ENCODE measurements at regions not wholly inside any gene's neighbourhood (a gene's known extent, or its start where the extent isn't known, plus 50 kb on each side); places are given as distances from the start of the nearest gene placed in this dataset.

DNA sequence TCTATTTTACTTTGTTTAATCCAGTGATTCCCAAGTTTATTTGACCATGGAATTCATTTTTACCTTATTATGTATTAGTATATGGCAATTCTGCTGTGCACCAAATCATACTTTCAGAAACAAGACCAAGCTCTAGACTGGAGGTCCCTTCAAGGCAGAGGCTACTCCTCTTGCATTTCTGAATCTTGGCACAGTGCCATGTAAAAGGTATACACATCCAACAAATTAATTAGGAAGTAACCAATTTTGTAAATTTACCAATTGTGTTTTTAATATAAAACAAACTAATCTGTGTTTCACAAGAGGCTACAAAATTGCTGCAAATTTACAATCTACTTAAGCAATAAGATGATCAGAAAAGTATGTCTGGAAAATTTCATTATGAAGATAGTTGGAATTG, 712.2 kb upstream of the HS3ST1 start:
- Histone ChIP-seq H3K4me1 (ENCODE audit: control insufficient read depth in 1 of 2, low read depth in 2 of 2) (no peaks in the 10 kb centered on the region), H3K36me3 (no peaks in the 10 kb centered on the region), H3K9me3 (no peaks in the 10 kb centered on the region), H3K27me3 (replicated peaks; ENCODE audit: insufficient read depth) (no peaks in the 10 kb centered on the region), H3K27ac (no peak overlapping the region), H3K4me3 (no peak overlapping the region)
- TF ChIP-seq, protein P1, sequence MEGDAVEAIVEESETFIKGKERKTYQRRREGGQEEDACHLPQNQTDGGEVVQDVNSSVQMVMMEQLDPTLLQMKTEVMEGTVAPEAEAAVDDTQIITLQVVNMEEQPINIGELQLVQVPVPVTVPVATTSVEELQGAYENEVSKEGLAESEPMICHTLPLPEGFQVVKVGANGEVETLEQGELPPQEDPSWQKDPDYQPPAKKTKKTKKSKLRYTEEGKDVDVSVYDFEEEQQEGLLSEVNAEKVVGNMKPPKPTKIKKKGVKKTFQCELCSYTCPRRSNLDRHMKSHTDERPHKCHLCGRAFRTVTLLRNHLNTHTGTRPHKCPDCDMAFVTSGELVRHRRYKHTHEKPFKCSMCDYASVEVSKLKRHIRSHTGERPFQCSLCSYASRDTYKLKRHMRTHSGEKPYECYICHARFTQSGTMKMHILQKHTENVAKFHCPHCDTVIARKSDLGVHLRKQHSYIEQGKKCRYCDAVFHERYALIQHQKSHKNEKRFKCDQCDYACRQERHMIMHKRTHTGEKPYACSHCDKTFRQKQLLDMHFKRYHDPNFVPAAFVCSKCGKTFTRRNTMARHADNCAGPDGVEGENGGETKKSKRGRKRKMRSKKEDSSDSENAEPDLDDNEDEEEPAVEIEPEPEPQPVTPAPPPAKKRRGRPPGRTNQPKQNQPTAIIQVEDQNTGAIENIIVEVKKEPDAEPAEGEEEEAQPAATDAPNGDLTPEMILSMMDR (IDR thresholded peaks at IDR 0.05): no peak
- ATAC-seq (ENCODE audit: insufficient number of reproducible peaks, low FRiP score, low read depth): no peak
- no peak for DNase-seq (ENCODE audit: low spot score)

DNA sequence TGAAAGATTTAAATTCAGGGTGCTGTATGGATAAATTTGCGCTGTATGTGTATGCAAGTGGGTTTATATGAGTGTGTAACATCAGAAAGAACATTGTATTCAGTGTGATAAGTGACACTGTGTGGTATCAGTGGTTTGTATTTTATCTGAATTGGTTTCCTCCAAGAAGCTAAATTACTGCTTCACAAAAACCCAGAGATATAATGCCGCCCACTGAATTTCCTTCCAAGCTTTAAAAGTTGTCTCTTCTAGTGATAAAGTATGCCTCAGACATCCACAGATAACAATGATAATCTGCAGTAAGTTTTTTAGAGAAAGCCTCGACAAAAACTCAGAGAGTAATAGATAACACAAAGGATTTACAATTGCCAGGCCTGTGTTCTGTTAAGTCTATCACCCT, 710.6 kb upstream of the HS3ST1 start:
- Histone ChIP-seq H3K9me3 (no peaks in the 10 kb centered on the region), H3K36me3 (no peaks in the 10 kb centered on the region), H3K27me3 (replicated peaks; ENCODE audit: insufficient read depth) (no peaks in the 10 kb centered on the region), H3K27ac (no peak overlapping the region), H3K4me3 (no peak overlapping the region), H3K4me1 (ENCODE audit: control insufficient read depth in 1 of 2, low read depth in 2 of 2) (no peaks in the 10 kb centered on the region)
- TF ChIP-seq, protein P1 (IDR thresholded peaks at IDR 0.05): no peak
- ATAC-seq (ENCODE audit: insufficient number of reproducible peaks, low FRiP score, low read depth) (no peak), DNase-seq (ENCODE audit: low spot score) (no peak)

DNA sequence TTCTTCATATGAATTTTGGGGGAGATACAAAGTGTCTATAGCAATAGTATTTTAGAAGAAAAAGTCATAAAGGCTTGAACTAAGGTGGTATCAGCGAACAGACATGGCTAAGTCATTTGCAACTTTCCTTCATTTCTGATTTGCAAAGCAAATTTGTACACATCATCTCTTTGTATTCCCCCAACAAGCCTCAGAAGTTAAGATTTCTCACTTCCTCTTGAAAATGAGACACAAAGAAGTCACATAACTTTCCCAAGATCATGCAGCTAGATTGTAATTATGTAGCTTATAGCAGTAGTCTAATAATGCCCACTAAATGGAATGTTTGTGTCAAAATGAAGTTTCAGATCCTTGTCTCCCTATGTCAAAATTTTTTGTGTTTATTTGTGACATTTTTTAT, 709.8 kb upstream of the HS3ST1 start:
- no peaks in the 10 kb centered on the region for H3K4me1 ChIP-seq (ENCODE audit: control insufficient read depth in 1 of 2, low read depth in 2 of 2)

DNA sequence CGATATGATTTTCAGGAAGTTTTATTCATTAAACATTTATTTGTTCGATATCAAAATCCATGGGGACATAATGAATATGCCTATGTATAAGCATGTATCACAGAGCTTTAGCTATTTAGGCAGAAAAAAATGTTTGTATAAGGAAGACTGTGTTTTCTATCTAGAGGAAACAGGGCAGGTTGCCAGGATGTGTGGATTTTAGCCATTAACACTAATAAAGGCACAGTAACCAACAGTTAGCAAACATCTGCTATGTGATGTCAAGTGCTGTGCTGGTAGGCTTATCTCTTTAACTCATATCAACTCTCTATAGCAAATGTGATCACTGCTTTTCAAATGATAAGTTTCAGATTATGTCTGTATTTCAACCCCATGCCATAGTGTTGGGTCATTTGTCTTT, 708.9 kb upstream of the HS3ST1 start:
- ATAC-seq (ENCODE audit: insufficient number of reproducible peaks, low FRiP score, low read depth) (no peak), DNase-seq (ENCODE audit: low spot score) (no peak)
- TF ChIP-seq, protein P1 (IDR thresholded peaks at IDR 0.05): no peak
- Histone ChIP-seq H3K27me3 (replicated peaks; ENCODE audit: insufficient read depth) (no peaks in the 10 kb centered on the region), H3K36me3 (no peaks in the 10 kb centered on the region), H3K4me1 (ENCODE audit: control insufficient read depth in 1 of 2, low read depth in 2 of 2) (no peaks in the 10 kb centered on the region), H3K4me3 (no peak overlapping the region), H3K27ac (no peak overlapping the region), H3K9me3 (peaks cover 6% of the 10 kb centered on the region)

More for the DNA sequence above, 709.8 kb upstream of the HS3ST1 start:
- Histone ChIP-seq H3K4me3 (no peak overlapping the region), H3K9me3 (peaks cover 4% of the 10 kb centered on the region), H3K36me3 (no peaks in the 10 kb centered on the region), H3K27ac (no peak overlapping the region), H3K27me3 (replicated peaks; ENCODE audit: insufficient read depth) (no peaks in the 10 kb centered on the region)
- TF ChIP-seq, protein P1 (IDR thresholded peaks at IDR 0.05): no peak
- ATAC-seq (ENCODE audit: insufficient number of reproducible peaks, low FRiP score, low read depth) (no peak), DNase-seq (ENCODE audit: low spot score) (no peak)

DNA sequence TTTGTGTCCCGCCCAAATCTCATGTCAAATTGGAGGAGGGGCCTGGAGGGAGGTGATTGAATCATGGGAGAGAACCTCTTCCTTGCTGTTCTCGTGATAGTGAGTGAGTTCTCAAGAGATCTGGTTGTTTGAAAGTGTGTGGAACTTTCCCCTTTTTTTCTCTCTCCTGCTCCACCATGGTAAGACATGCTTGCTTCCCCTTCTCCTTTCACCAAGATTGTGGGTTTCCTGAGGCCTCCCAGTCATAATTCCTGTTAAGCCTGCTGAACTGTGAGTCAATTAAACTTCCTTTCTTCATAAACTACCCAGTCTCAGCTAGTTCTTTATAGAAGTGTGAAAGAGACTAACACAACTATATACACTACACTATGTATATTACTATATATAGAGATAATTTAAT, 697.8 kb upstream of the HS3ST1 start:
- no peaks in the 10 kb centered on the region for H3K4me1 ChIP-seq (ENCODE audit: control insufficient read depth in 1 of 2, low read depth in 2 of 2)
- TF ChIP-seq, protein P1 (IDR thresholded peaks at IDR 0.05): no peak
- H3K36me3 ChIP-seq: no peaks in the 10 kb centered on the region
- no peak overlapping the region for H3K4me3 ChIP-seq
- H3K27ac ChIP-seq: no peak overlapping the region
- ATAC-seq (ENCODE audit: insufficient number of reproducible peaks, low FRiP score, low read depth): no peak
- no peak for DNase-seq (ENCODE audit: low spot score)
- H3K27me3 ChIP-seq (replicated peaks; ENCODE audit: insufficient read depth): no peaks in the 10 kb centered on the region
- H3K9me3 ChIP-seq: no peaks in the 10 kb centered on the region
